Panc1 (cell line): ENCODE measurements at regions not wholly inside any gene's neighbourhood (a gene's known extent, or its start where the extent isn't known, plus 50 kb on each side); places are given as distances from the start of the nearest gene placed in this dataset.

Source experiments
- CTCF ChIP-seq: fragments of 450-650 bp; IDR thresholded peaks from 2 replicates; pipeline ENCODE4 v1.5.1; 2017; ENCODE audit warnings: mild to moderate bottlenecking
- POLR2AphosphoS5 ChIP-seq: IDR thresholded peaks from 2 replicates; pipeline ENCODE4 v1.6.1; 2012; ENCODE audit warnings: mild to moderate bottlenecking, low read depth, low read length, moderate library complexity

GRCh38 chr5:117095346-117096332 lies 521.0 kb upstream of the SEMA6A start:
- no peak for TF ChIP-seq CTCF
- TF ChIP-seq POLR2AphosphoS5, result no peak
